AML-193 (cell line): ENCODE measurements at regions not wholly inside any gene's neighbourhood (a gene's known extent, or its start where the extent isn't known, plus 50 kb on each side); places are given as distances from the start of the nearest gene placed in this dataset.
"Not testable (repeated sequence)": the region's sequence is repeated elsewhere in the genome, so short reads cannot be mapped to it uniquely, and the experiment has no call there.

Source experiments
- DNase-seq, 2 experiments: peaks; one replicate each; lab custom pipeline; 2025; lab: John Stamatoyannopoulos, UW

DNA sequence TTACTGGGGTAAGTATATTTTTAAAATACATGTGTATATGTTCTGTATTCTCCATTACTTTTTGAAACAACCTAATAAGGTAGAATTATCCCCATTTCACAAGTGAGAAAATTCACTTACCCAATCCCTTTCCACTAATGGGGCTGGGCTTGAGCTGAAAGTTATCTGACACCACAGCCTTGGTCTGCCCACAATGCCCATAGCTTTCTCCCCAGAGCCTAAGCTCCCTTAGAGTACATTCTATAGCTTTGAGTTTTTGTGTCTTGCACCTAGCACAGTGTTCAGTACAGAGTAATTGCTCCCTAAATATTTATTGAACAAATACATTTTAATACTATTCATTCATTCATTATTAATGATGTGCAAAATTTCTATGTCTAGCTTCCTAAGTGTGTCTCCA is 152.7 kb upstream of the RUNX1 start:
- DNase-seq, result no peak

DNA sequence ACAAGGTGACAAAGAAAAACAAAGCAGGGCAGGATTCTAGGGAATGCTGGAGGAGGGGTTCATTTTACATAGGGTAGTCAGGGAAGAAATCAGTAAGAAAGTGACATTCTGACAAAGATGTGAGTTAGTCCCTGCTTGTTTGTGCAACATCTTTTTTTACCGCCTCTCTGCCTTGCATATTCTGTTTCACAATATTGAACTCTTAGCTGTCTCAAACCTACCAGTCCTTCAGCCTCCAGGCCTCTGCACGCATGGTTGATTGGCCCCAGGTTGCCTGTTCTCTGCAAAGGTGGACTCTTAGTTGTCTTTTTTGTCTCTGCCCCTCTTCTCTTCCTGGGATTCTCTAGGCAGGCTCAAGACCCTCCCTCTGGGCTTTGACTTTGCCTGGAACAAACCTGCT is 152.2 kb upstream of the RUNX1 start:
- peak in 1 of 2 experiments; percentile 21 for DNase-seq

DNA sequence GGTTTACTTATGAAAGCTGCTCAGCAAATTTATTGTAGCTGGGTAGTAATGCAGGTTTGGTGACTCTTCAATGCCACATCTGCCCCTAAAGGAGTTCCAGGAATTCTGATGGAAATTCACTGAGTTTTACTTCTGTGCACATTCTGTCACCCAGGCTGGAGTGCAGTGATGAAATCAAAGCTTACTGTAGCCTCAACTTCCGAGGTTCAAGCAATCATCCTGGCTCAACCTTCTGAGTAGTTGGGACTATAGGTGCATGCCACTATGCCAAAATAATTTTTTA is 150.6 kb upstream of the RUNX1 start:
- DNase-seq, result no peak

DNA sequence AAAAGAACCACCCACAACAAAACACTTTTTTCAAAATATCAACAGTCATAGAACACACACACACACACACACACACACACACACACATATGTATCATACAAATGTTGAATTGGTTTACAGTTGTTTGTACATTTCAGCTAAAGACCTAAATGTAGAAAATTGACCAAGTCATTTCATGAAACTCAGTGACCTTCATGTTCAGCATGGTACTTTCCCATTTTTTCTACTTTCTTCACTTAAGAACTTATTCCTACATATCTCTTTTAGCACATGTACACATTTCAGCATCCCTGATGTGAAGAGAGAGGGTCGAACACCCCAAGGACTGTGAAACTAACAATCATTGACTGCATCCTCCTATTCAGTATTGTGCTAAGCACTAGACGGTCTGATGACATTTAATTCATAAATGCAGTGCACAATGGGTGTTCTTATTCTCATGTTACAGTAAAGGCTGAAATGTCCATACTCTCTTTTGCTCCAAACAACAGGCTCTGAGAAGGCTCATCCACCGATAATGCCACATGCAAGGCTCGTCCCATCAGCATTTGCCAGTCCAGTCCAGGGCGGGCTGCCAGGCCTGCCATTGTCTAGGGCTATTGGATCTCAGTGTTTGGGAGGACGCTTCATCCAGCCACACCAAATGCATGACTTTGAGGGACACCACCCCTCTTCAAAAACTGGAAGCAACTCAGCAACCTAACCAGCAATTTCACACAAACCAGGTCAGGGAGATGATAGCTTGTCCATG is 150.1 kb upstream of the RUNX1 start:
- no peak for DNase-seq

DNA sequence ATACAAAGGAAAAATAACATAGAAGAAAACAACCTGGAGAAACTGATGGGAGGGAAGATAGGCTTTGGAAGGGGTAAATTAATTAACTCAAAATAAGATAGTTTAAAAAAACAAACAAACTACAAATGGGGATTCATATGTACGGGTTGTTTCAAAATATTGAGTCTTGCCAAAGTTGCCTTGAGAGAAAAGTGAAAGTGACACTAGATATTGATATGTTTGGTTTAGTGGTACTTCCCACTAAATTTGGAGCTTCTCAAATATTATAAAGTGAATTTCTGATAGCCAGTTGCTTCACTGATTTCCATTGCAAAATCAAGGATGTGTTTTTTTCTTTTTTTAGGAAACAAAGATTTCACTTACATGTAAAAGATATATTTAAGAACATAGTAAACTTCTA is 149.5 kb upstream of the RUNX1 start:
- no peak for DNase-seq

DNA sequence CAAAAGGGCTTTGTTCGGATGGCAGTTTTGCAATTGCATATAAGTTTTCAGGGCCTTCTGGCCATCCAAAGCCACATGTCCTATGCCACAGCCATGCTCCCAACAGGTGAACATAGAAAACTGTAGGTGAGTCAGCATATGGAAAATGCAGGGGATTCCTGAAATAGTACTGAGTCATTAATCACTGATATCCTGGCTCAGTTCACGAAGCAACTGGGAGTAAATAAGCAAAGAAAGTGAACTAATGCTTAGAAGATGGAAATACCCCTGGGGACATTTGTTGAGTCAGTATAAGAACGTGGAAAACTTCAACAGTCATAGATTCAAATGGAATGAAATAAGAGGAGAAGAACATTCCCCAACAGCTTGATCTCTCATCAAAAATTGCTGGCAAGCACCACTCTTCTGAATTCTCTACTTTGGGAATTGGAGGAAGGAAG is 148.9 kb upstream of the RUNX1 start:
- no peak for DNase-seq

DNA sequence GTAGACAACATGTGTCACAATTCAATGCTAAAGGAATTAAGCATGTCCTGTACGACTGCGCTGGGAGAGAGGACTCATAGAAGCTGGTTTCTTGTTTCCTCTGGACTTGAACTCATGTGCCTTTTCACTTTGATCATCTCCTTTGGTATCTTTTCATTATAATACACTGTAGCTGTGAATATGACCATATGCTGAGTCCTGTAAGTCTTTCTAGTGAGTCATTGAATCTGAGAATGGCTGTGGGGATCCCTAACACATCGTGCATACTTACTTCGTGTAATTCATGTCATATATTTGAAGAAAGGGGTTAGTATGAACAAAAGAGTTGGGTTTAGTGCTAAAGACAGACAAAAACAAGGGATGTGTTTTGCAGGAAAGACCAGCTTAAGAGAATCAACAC is 148.1 kb upstream of the RUNX1 start:
- DNase-seq, result no peak

DNA sequence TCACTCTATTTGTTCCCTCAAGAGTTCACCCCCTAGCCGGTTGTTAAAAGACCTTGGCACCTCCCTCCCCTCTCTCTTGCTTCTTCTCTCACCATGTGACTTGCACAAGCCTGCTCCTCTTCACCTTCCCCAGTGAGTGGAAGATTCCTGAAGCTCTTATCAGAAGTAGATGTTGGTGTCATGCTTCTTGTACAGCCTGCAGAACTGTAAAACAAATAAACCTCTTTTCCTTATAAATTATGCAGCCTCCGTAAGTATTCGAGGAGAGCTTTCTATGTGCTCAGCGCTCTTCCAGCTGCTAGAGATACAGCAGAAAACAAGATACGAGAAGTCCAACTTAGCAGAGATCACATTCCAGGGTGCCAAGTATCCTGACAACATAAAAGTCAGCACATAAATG is 147.0 kb upstream of the RUNX1 start:
- DNase-seq, result no peak

DNA sequence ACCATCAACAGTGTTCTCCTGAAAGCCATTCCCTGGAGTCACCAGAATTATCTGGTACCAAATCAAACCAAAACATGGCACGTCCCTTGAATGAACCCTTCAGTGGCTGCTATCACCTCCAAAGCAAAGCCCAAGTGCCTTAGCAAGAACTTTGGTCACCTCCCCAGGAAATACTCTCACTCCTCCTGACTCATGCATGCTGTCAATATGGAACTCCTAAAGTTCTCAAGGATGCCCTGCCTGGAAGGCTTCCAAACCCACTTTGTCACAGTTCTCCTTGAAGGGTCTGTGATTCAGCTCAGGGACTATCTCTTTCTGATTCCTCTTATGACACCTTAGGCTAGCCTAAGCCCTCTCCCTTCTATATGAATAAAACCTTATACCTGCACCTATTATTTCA is 146.1 kb upstream of the RUNX1 start:
- DNase-seq, result no peak

DNA sequence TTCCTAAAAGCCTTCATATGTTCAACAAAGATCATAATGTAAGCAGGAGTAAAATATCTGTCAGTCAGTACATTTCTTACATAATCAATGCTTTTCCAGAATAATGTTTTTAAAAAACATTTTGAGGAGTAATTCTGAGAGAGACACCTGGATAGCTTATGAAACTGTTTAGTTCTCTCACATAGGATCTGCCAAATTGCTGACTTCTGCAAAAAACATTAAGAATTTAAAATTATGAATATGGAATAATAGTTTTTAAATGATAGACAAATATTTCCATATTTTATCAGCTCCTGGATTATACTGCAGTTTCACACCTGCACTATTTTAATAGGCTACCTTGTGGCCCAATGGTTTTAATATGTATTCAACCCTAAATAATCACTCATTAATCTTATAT is 142.7 kb upstream of the RUNX1 start:
- no peak for DNase-seq

DNA sequence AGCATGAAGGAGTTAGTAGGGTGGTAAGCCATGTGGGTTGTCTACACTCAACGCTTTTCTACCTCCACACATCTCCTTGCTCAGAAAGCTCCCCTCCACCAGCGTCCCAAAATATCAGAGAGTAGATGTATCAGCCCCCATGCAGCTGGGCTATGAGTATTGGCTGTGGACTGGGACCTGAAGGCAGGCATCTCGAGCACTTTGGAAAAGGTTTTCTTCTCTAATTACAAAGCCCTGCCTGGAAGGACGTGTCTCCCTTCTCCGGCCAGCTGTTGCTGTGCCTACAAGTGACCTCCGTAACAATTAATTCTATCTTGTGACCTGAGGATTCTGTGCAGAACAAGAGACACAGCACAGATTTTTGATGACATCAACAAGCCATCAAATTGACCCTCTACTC is 142.0 kb upstream of the RUNX1 start:
- no peak for DNase-seq

DNA sequence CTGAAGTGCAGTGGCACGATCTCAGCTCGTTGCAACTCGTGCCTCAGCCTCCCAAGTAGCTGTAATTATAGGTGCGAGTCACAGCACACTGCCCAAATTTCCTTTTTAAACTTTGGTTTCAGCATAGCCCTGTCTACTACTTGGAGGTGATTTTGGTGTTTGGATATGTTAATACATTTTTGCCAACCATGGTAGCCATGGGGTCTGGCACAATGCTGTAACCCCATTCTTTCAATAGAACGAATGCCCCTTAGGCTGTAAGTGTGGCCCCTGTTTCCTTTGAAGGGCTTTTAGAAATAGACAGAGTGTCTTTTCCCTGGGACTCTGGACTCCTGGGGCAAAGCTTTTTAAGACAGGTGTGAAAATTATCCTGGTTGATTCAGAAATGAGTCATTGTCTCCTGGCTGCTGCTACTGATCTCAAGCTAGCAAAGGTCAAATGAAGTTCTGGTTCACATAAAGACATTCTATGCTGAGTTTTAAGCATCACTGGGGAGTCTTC is 141.1 kb upstream of the RUNX1 start:
- no peak for DNase-seq

DNA sequence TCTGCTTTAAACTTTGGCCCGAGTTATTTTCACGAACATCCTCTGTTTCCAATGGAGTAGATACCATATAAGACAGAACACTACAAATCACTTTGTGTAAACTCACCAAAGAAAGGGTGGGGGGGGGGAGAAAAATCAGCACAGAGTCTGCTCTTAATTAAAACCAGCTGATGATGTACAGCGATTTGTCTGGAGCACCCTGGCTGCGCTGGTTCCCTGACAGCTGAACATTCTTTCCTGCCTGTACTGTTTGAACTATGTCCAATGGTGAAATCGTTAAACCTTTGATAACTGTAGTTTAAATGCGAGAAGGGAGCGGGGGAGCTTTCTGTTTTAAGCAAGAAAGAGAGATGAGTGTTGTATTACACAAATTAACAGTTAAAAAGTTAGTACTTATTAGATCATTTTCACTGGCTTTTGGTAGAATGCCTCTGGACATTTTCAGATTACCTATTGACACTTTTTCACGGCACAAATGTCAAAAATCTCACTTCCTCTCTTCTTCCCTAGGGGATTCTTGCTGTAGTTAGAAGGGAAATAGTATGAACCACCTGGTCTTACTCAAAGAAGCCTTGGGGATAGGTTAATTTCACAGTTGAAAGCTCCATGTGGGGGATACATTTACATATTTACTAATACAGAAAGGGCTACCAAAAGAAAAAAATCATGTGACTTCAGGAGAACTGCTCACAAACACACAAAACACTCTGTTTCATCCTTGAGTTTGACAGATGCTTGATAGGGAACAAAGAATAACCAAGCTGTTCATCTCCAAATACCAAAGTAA is 140.2 kb upstream of the RUNX1 start:
- no peak for DNase-seq

DNA sequence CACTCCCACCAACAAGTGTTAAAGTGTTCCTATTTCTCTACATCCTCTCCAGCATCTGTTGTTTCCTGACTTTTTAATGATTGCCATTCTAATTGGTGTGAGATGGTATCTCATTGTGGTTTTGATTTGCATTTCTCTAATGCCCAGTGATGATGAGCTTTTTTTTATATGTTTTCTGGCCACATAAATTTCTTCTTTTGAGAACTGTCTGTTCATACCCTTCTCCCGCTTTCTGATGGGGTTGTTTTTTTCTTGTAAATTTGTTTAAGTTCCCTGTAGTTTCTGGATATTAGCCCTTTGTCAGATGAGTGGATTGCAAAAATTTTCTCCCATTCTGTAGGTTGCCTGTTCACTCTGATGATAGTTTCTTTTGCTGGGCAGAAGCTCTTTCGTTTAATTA is 134.3 kb upstream of the RUNX1 start:
- DNase-seq, result not testable (repeated sequence)

DNA sequence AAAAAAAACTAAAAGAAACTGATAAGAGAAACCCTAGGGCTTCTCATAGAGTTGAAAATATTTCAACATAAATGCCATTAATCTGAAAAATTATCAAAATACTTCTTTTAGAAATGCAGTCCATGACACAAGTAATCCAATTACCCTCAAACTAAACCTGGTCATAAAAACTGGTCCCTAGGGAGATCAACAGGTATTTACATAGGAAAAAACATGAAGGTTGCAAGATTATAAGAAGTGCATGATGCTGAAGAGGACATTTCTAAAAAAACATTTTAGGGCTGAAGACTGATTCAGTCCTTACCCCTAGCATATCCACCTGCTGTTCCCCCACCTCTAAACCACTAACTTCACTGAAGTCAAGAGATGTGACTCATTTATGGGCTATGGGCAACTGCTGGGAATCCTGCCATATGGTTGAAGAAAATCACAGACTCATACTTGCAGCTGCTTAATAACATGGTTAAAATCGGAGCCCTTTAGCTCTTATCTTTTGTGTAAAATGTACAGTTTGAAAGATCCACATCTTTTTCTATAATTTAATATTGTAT is 131.0 kb upstream of the RUNX1 start:
- DNase-seq, result no peak

DNA sequence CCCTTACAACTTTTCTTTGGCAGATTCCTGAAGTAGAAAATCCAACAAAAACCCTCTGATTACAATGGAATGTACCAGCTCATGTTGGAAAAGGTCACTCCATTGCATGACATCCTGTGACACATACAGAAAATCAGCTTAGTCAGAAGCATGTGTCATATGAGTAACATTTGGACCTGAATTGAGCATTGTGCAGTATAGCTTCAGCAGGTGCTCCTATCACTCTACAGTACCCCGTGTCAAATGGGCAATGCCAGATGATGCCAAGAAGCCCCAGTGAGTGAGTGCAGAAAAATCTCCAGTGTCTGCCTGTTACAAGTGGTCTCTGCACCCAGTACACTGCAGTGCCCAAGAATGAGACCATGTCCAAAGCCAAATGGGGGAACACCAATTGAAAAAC is 129.7 kb upstream of the RUNX1 start:
- no peak for DNase-seq

DNA sequence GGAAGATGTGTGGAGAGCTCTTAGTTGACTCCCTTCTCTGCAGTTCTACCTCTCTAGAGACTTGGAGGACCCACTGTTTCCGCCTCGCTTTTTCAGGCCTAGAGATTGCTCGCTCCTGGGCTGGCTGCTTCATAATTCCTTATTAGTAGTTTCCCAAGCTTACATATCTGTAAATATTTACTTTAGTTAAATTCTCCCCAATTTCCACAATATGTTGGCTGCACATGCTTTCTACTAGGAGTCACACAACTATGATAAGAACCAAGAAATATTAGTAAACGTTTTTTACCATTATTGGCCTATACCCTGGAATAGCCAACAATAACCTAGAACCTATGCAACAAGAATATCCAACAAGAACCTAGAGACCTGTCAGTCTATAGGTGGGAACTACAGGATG is 129.0 kb upstream of the RUNX1 start:
- DNase-seq, result no peak

DNA sequence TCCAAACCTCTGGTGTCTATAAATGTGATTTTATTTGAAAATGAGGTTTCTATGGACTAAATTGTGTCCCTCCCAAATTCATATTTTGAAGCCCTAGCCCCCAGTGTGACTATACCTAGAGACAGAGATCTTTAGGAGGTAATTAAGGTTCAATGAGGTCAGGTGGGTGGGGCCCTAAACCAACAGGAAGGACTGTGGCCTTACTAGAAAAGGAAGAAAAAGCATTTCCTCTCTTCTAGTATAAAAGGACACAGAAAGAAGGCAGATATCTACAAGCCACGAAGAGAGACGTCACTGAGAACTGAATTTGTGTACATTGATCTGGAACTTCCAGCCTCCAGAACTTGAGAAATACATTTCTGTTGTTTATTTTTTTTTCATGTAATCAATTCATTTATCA is 123.1 kb upstream of the RUNX1 start:
- DNase-seq, result no peak

DNA sequence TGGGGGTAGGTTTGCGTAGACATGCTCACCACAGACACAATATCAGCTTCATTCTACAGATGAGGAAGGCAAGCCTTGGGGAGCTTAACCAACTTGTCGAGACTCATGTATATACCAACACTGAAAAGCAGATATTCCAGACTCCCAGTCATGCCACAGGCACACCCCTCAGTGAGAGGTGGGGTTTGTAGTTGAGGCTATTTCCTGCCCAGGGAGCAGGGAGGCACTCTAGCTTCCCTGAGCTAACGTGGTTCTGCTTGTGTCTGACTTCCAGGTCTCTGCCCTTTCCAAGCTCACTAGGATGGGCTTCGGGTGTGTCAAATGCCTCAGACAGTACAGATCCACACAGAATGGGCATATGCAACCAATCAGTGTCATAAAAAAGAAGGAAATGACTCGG is 122.3 kb upstream of the RUNX1 start:
- DNase-seq, result no peak

DNA sequence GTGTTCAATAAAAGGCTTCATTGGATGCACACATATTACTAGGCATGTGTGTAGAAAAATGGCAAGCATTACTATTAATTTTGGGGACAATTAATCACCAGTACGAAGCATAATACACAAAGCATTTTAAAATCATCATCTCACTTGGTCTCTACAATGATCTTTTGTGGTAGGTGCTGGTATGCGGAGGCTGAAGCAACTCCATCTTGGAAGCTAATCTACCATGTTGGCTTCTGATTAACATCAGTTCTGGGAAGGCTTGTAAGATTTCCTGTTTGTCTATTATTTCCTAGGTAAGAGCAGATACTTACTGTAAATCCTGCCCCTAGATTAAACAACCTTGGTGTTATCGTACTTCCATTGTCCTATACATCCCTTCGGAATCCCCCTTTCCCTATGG is 121.7 kb upstream of the RUNX1 start:
- no peak for DNase-seq

DNA sequence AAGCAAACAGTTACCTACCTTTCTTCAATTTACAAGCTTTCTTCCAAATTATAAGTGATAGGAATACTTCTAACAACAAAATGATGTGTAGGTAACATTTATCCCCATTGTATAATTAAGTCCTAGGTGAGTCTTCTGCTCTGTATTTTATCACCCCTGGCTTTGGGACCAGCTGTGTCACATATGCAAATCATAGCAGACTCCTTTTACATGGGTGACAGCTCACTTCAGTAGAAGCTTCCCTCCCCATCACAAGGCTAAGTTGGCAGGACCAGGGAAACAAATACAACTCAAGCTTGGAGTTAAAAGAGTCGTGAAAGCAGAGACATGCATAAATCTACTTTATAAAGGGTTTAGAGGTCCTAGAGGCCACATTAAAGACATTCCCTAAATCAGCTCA is 121.1 kb upstream of the RUNX1 start:
- DNase-seq, result no peak

DNA sequence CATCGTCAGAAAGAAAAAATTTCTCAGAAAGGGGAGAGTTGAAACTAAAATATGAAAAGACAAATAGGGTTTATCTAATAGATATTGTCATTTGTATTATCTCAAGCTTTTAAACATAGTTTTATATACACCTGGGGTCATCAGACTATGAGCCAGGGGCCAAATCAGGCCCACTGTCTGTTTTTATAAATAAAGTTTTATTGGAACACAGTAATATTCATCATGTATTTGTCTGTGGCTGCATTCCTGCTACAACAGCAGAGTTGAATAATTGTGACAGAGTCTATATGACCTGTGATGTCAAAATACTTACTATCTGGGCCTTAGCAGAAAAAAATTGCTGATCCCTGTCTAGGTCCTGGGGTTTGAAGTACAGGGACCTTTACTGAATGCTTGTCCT is 120.5 kb upstream of the RUNX1 start:
- DNase-seq, result no peak

DNA sequence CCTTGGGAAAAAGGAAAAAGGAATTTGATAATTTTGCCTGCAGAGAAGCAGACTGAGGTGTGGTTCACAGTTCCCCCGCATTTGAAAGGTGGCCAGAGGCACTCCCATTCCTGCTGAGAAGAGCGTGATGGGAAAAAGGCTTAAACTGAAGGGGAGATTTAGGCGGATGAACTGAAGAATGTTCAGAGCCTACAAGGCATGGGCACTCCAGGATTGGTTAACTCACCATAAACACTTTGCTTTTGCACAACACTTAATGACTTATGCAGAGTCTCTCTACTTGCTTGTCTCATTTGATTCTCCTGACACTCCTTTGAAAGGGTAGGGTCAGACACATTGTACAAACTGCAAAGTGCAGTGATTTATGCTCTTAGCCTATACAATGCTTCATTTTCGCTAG is 119.6 kb upstream of the RUNX1 start:
- no peak for DNase-seq
